ENCODE measurements at regions not wholly inside any gene's neighbourhood (a gene's known extent, or its start where the extent isn't known, plus 50 kb on each side); places are given as distances from the start of the nearest gene placed in this dataset.
A peak's percentile ranks its signal among the peaks of the same experiment; 100 is the strongest.

GRCh38 chrX:33840176-33840575, 291.9 kb downstream of the FAM47A start:
- no peak overlapping the region for H3K27ac ChIP-seq (replicated peaks; ENCODE audit: low read length)
- H4K8ac ChIP-seq (ENCODE audit: low read depth, low read length) = no peak overlapping the region
- DNase-seq (ENCODE audit: low spot score) = peak; percentile 3
- H2AK5ac ChIP-seq (ENCODE audit: low read depth, low read length) = no peak overlapping the region
- H2BK120ac ChIP-seq (ENCODE audit: low read depth, low read length) = no peak overlapping the region
- no peak overlapping the region for H3K4me3 ChIP-seq (ENCODE audit: low read length in 2 of 2)
- H3K79me1 ChIP-seq (ENCODE audit: low read depth, low read length) = no peaks in the 10 kb centered on the region
- H3K4ac ChIP-seq (ENCODE audit: low read length) = no peak overlapping the region
- no peaks in the 10 kb centered on the region for H3K36me3 ChIP-seq (replicated peaks in 1 of 2; ENCODE audit: control insufficient read depth in 2 of 2, insufficient read depth in 2 of 2, low read length in 2 of 2)
- H3K18ac ChIP-seq (ENCODE audit: low read length) = no peak overlapping the region
- no peak overlapping the region for H3K4me2 ChIP-seq (ENCODE audit: insufficient read depth, low read length, poor library complexity, severe bottlenecking)
- H2BK5ac ChIP-seq (ENCODE audit: low read length) = no peak overlapping the region
- no CpG with 5 or more reads among the region's 1 CpG for WGBS, 2 donors (ENCODE audit: extremely low coverage in 2 of 2, insufficient read length in 2 of 2, insufficient replicate concordance in 1 of 2)
- H2BK15ac ChIP-seq (ENCODE audit: low read length) = no peak overlapping the region
- H3K23ac ChIP-seq (ENCODE audit: low read depth, low read length, poor library complexity) = no peak overlapping the region
- H2BK12ac ChIP-seq (ENCODE audit: low read length) = no peak overlapping the region
- H3K27me3 ChIP-seq (ENCODE audit: control insufficient read depth in 3 of 3, insufficient read depth in 3 of 3, low read depth in 1 of 3, low read length in 3 of 3) = no peaks in the 10 kb centered on the region
- no peak overlapping the region for H4K91ac ChIP-seq (ENCODE audit: low read depth, low read length, poor library complexity)
- H3K14ac ChIP-seq (ENCODE audit: low read length) = no peak overlapping the region
- no peak overlapping the region for H3K9ac ChIP-seq (ENCODE audit: low read depth, low read length, poor library complexity)
- no peaks in the 10 kb centered on the region for H3K9me3 ChIP-seq (replicated peaks in 1 of 2; ENCODE audit: control insufficient read depth in 2 of 2, insufficient read depth in 1 of 2, low read depth in 1 of 2, low read length in 2 of 2)
- H2AFZ ChIP-seq (ENCODE audit: low read length) = no peak overlapping the region
- no peaks in the 10 kb centered on the region for H3K4me1 ChIP-seq (ENCODE audit: control insufficient read depth in 2 of 2, insufficient read depth in 1 of 2, low read depth in 1 of 2, low read length in 2 of 2)

DNA sequence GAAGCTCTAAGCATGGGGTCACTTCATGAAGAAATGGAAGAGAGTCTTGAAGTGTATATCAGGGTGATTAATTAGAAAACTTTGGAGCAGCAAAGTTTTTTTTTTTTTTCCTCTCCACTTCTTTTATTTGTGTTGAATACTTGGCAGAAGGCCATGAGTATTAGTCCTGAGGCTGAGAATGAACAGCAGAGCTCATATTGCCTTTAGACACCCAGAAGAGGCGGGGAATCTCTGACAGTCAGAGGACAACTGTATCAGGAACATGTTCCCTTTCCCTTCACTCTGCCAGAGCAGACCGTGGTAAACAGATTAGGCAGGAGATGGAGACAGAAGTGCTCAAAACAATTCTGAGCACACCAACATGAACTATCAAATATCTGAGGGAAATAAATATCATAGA, 300.9 kb downstream of the FAM47A start:
- WGBS, 2 donors (ENCODE audit: extremely low coverage in 2 of 2, insufficient read length in 2 of 2, insufficient replicate concordance in 1 of 2) = no CpG with 5 or more reads among the region's 2 CpGs
- Histone ChIP-seq H3K9me3 (replicated peaks in 1 of 2; ENCODE audit: control insufficient read depth in 2 of 2, insufficient read depth in 1 of 2, low read depth in 1 of 2, low read length in 2 of 2) (no peaks in the 10 kb centered on the region), H3K4me2 (ENCODE audit: insufficient read depth, low read length, poor library complexity, severe bottlenecking) (no peak overlapping the region), H4K8ac (ENCODE audit: low read depth, low read length) (no peak overlapping the region), H4K91ac (ENCODE audit: low read depth, low read length, poor library complexity) (no peak overlapping the region), H2BK15ac (ENCODE audit: low read length) (no peak overlapping the region), H3K27me3 (ENCODE audit: control insufficient read depth in 3 of 3, insufficient read depth in 3 of 3, low read depth in 1 of 3, low read length in 3 of 3) (no peaks in the 10 kb centered on the region), H3K4me1 (ENCODE audit: control insufficient read depth in 2 of 2, insufficient read depth in 1 of 2, low read depth in 1 of 2, low read length in 2 of 2) (no peaks in the 10 kb centered on the region), H2AFZ (ENCODE audit: low read length) (no peak overlapping the region), H3K18ac (ENCODE audit: low read length) (no peak overlapping the region), H2BK120ac (ENCODE audit: low read depth, low read length) (no peak overlapping the region), H3K4ac (ENCODE audit: low read length) (no peak overlapping the region), H2BK12ac (ENCODE audit: low read length) (no peak overlapping the region), H2AK5ac (ENCODE audit: low read depth, low read length) (no peak overlapping the region), H2BK5ac (ENCODE audit: low read length) (no peak overlapping the region), H3K27ac (replicated peaks; ENCODE audit: low read length) (no peak overlapping the region), H3K14ac (ENCODE audit: low read length) (no peak overlapping the region), H3K9ac (ENCODE audit: low read depth, low read length, poor library complexity) (no peak overlapping the region), H3K4me3 (ENCODE audit: low read length in 2 of 2) (no peak overlapping the region), H3K23ac (ENCODE audit: low read depth, low read length, poor library complexity) (no peak overlapping the region), H3K79me1 (ENCODE audit: low read depth, low read length) (no peaks in the 10 kb centered on the region), H3K36me3 (replicated peaks in 1 of 2; ENCODE audit: control insufficient read depth in 2 of 2, insufficient read depth in 2 of 2, low read length in 2 of 2) (no peaks in the 10 kb centered on the region)
- no peak for DNase-seq (ENCODE audit: low spot score)

DNA sequence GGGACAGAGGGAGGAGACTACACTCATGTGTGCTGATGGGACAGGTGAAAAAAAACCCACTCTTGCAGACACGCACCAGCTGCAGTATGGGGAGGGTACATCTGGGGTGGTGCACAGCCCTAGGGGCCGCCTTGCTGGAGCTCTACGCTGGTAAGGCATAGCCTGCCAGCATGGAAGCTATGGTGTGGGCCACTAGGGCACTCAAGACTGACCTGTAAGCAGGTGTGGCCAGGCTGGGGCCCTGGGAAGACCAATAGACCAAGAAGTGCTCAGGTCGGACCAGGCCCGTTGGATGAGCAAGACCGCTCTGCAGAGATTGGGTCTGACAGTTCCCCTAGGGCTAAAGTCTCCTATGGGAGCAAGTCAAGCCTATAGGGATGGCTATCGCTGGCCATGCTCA, 314.8 kb downstream of the FAM47A start:
- Histone ChIP-seq H2AFZ (ENCODE audit: low read length) (no peak overlapping the region), H2BK15ac (ENCODE audit: low read length) (no peak overlapping the region), H3K4me1 (ENCODE audit: control insufficient read depth in 2 of 2, insufficient read depth in 1 of 2, low read depth in 1 of 2, low read length in 2 of 2) (no peaks in the 10 kb centered on the region), H3K27ac (replicated peaks; ENCODE audit: low read length) (no peak overlapping the region), H2AK5ac (ENCODE audit: low read depth, low read length) (no peak overlapping the region), H4K91ac (ENCODE audit: low read depth, low read length, poor library complexity) (no peak overlapping the region), H2BK12ac (ENCODE audit: low read length) (no peak overlapping the region), H4K8ac (ENCODE audit: low read depth, low read length) (no peak overlapping the region), H3K18ac (ENCODE audit: low read length) (no peak overlapping the region), H3K36me3 (replicated peaks in 1 of 2; ENCODE audit: control insufficient read depth in 2 of 2, insufficient read depth in 2 of 2, low read length in 2 of 2) (no peaks in the 10 kb centered on the region), H3K4me2 (ENCODE audit: insufficient read depth, low read length, poor library complexity, severe bottlenecking) (no peak overlapping the region), H2BK5ac (ENCODE audit: low read length) (no peak overlapping the region), H3K27me3 (ENCODE audit: control insufficient read depth in 3 of 3, insufficient read depth in 3 of 3, low read depth in 1 of 3, low read length in 3 of 3) (no peaks in the 10 kb centered on the region), H3K23ac (ENCODE audit: low read depth, low read length, poor library complexity) (no peak overlapping the region), H3K9ac (ENCODE audit: low read depth, low read length, poor library complexity) (no peak overlapping the region), H3K79me1 (ENCODE audit: low read depth, low read length) (no peaks in the 10 kb centered on the region), H2BK120ac (ENCODE audit: low read depth, low read length) (no peak overlapping the region), H3K14ac (ENCODE audit: low read length) (no peak overlapping the region), H3K4ac (ENCODE audit: low read length) (no peak overlapping the region), H3K4me3 (ENCODE audit: low read length in 2 of 2) (no peak overlapping the region), H3K9me3 (replicated peaks in 1 of 2; ENCODE audit: control insufficient read depth in 2 of 2, insufficient read depth in 1 of 2, low read depth in 1 of 2, low read length in 2 of 2) (no peaks in the 10 kb centered on the region)
- no CpG with 5 or more reads among the region's 7 CpGs for WGBS, 2 donors (ENCODE audit: extremely low coverage in 2 of 2, insufficient read length in 2 of 2, insufficient replicate concordance in 1 of 2)
- DNase-seq (ENCODE audit: low spot score) = no peak

GRCh38 chrX:33808636-33809035, 323.5 kb downstream of the FAM47A start:
- no peaks in the 10 kb centered on the region for H3K79me1 ChIP-seq (ENCODE audit: low read depth, low read length)
- peak overlapping the region; percentile 7 for H2AFZ ChIP-seq (ENCODE audit: low read length)
- H3K4me3 ChIP-seq (ENCODE audit: low read length in 2 of 2) = no peak overlapping the region
- H3K23ac ChIP-seq (ENCODE audit: low read depth, low read length, poor library complexity) = no peak overlapping the region
- no peak overlapping the region for H2BK120ac ChIP-seq (ENCODE audit: low read depth, low read length)
- H4K91ac ChIP-seq (ENCODE audit: low read depth, low read length, poor library complexity) = no peak overlapping the region
- no peak overlapping the region for H3K4ac ChIP-seq (ENCODE audit: low read length)
- H3K27ac ChIP-seq (replicated peaks; ENCODE audit: low read length) = no peak overlapping the region
- DNase-seq (ENCODE audit: low spot score) = no peak
- no peaks in the 10 kb centered on the region for H3K9me3 ChIP-seq (replicated peaks in 1 of 2; ENCODE audit: control insufficient read depth in 2 of 2, insufficient read depth in 1 of 2, low read depth in 1 of 2, low read length in 2 of 2)
- H2BK15ac ChIP-seq (ENCODE audit: low read length) = no peak overlapping the region
- H3K9ac ChIP-seq (ENCODE audit: low read depth, low read length, poor library complexity) = no peak overlapping the region
- no peak overlapping the region for H2BK12ac ChIP-seq (ENCODE audit: low read length)
- H2BK5ac ChIP-seq (ENCODE audit: low read length) = no peak overlapping the region
- no peak overlapping the region for H4K8ac ChIP-seq (ENCODE audit: low read depth, low read length)
- no peak overlapping the region for H3K4me2 ChIP-seq (ENCODE audit: insufficient read depth, low read length, poor library complexity, severe bottlenecking)
- no CpG with 5 or more reads among the region's 5 CpGs for WGBS, 2 donors (ENCODE audit: extremely low coverage in 2 of 2, insufficient read length in 2 of 2, insufficient replicate concordance in 1 of 2)
- H3K36me3 ChIP-seq (replicated peaks in 1 of 2; ENCODE audit: control insufficient read depth in 2 of 2, insufficient read depth in 2 of 2, low read length in 2 of 2) = no peaks in the 10 kb centered on the region
- H3K4me1 ChIP-seq (ENCODE audit: control insufficient read depth in 2 of 2, insufficient read depth in 1 of 2, low read depth in 1 of 2, low read length in 2 of 2) = no peaks in the 10 kb centered on the region
- no peak overlapping the region for H3K18ac ChIP-seq (ENCODE audit: low read length)
- no peak overlapping the region for H2AK5ac ChIP-seq (ENCODE audit: low read depth, low read length)
- no peak overlapping the region for H3K14ac ChIP-seq (ENCODE audit: low read length)
- H3K27me3 ChIP-seq (ENCODE audit: control insufficient read depth in 3 of 3, insufficient read depth in 3 of 3, low read depth in 1 of 3, low read length in 3 of 3) = no peaks in the 10 kb centered on the region
